Activated T-cell treated with anti-CD3 and anti-CD28 coated beads for 24 hours (primary cell): ENCODE measurements at regions not wholly inside any gene's neighbourhood (a gene's known extent, or its start where the extent isn't known, plus 50 kb on each side); places are given as distances from the start of the nearest gene placed in this dataset.
A peak's percentile ranks its signal among the peaks of the same experiment; 100 is the strongest.

Experiments used
- DNase-seq: peaks from one replicate; pipeline ENCODE4 v3.0.0-alpha.2; 2020; ENCODE audit warnings: low read depth

- no peak for DNase-seq
Observed at GRCh38 chr2:30310371-30310770, 79.0 kb downstream of the LBH start.

- DNase-seq = no peak
Observed at GRCh38 chr2:30310955-30311354, 79.6 kb downstream of the LBH start.

GRCh38 chr2:30311711-30312110 lies 80.4 kb downstream of the LBH start:
- DNase-seq = no peak

- no peak for DNase-seq
Observed at GRCh38 chr2:30312916-30313315, 81.6 kb downstream of the LBH start.

- no peak for DNase-seq
Observed at GRCh38 chr2:30314981-30315380, 83.6 kb downstream of the LBH start.

GRCh38 chr2:30315391-30316063 lies 84.2 kb downstream of the LBH start:
- DNase-seq = no peak

- no peak for DNase-seq
Observed at GRCh38 chr2:30316408-30316807, 85.1 kb downstream of the LBH start.

GRCh38 chr2:30318987-30319782 lies 87.9 kb downstream of the LBH start:
- no peak for DNase-seq

GRCh38 chr2:30321466-30321865 lies 90.1 kb downstream of the LBH start:
- no peak for DNase-seq

- no peak for DNase-seq
Observed at GRCh38 chr2:30323499-30323898, 92.2 kb downstream of the LBH start.

- DNase-seq = no peak
Observed at GRCh38 chr2:30324245-30324908, 93.0 kb downstream of the LBH start.

- DNase-seq = no peak
Observed at GRCh38 chr2:30325600-30326328, 94.4 kb downstream of the LBH start.

- DNase-seq = no peak
Observed at GRCh38 chr2:30326497-30326896, 95.2 kb downstream of the LBH start.

- DNase-seq = no peak
Observed at GRCh38 chr2:30331038-30331437, 99.7 kb downstream of the LBH start.

- DNase-seq = no peak
Observed at GRCh38 chr2:30331869-30332268, 100.5 kb downstream of the LBH start.

- DNase-seq = peak; percentile 28
Observed at GRCh38 chr2:30332791-30333453, 101.6 kb downstream of the LBH start.

GRCh38 chr2:30334762-30335363 lies 103.5 kb downstream of the LBH start:
- DNase-seq = no peak

- DNase-seq = no peak
Observed at GRCh38 chr2:30336084-30336483, 104.8 kb downstream of the LBH start.

- peak; percentile 24 for DNase-seq
Observed at GRCh38 chr2:30336978-30337841, 105.9 kb downstream of the LBH start.

- no peak for DNase-seq
Observed at GRCh38 chr2:30338475-30338874, 107.1 kb downstream of the LBH start.
